GM18498 (cell line): ENCODE measurements at regions not wholly inside any gene's neighbourhood (a gene's known extent, or its start where the extent isn't known, plus 50 kb on each side); places are given as distances from the start of the nearest gene placed in this dataset.
"Not testable (repeated sequence)": the region's sequence is repeated elsewhere in the genome, so short reads cannot be mapped to it uniquely, and the experiment has no call there.

ENCODE experiments used
- ATAC-seq: cut with Tn5 transposase; IDR thresholded peaks from one replicate; pipeline ENCODE4 v1.9.1; 2021; ENCODE audit warnings: mild to moderate bottlenecking, moderate library complexity; ENCODE audit not compliant: unreplicated experiment

GRCh38 chr17:71055128-71055527 lies 885.8 kb downstream of the KCNJ2 start:
- no peak for ATAC-seq

DNA sequence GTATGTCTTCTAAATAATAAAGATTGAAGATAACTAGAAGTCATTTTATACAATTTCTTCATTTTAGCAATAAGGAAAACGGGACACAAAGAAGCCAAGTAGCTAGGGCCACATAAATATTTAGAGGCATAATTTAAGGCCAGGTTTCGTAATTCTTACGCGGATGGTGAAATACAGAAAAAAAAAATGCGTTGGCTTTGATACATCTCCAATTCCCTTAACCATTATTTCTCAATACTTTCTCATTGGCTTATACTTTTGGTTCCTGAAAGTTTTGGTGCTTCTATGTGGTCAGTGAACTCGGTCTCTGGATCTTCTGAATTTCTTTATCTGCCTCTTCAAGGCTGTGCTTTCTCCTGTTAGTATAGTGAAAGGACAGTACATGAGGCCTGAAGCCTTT lies 888.1 kb downstream of the KCNJ2 start:
- no peak for ATAC-seq

GRCh38 chr17:71057938-71058337 lies 888.6 kb downstream of the KCNJ2 start:
- no peak for ATAC-seq

DNA sequence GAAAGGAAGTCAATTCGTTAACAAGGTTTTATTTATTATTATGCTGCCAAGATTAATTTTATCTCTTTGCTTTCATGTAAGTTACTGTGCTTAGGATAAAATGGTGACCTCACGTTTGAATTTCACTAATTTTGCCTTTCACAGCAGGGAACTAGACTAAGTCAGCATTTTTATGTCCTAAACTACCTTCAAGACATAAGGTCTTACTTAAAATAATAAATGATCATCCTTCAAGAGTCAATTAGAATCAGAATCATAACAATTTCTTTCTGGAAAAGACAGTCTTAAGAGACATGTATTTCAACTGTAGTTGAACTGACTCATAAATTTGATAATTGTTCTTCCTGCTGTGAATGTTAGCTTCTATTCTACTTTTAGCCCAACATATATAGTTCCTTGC lies 893.8 kb downstream of the KCNJ2 start:
- no peak for ATAC-seq

- no peak for ATAC-seq
Observed at GRCh38 chr17:71063559-71063958, 894.2 kb downstream of the KCNJ2 start.

GRCh38 chr17:71067669-71068407 lies 898.5 kb downstream of the KCNJ2 start:
- ATAC-seq: no peak

- ATAC-seq: no peak
Observed at GRCh38 chr17:71068408-71068750, 899.0 kb downstream of the KCNJ2 start.

GRCh38 chr17:71071041-71071440 lies 901.7 kb downstream of the KCNJ2 start:
- ATAC-seq: no peak

DNA sequence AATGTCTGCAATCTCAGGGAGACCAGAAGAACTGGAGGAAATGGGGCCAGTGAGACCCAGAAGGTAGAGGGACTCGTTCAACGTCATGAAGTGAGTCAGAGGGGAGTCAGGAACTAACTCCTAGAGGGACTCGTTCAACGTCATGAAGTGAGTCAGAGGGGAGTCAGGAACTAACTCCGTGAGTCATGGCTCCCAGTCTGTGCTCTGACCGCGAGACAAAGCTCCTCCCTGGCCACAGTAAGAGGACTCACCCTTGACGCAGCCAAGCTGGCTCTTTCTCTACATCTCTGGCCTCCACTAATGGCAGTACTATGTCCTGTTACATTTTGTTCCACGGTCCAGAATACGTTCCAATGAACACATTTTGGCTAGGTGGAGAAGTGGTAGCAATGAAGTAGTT lies 902.5 kb downstream of the KCNJ2 start:
- no peak for ATAC-seq

DNA sequence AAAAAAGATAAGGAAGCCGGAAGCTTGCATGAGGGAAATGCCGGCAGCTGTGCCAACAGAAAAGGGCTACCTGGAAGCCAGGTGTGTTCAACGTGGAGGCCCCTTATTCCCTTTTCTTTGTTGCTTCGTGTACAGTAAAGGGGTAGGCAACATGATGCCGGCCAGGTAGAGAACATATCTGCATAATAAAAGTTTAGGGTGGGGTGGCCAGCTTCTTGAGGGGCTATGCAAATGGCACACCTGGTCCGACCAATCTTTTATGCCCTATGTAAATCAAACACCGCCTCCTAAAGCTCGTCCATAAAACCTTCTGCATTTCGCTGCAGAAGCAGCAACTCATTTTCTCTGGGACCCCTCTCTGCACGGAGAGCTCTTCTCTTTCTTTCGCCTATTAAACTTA lies 911.6 kb downstream of the KCNJ2 start:
- no peak for ATAC-seq

DNA sequence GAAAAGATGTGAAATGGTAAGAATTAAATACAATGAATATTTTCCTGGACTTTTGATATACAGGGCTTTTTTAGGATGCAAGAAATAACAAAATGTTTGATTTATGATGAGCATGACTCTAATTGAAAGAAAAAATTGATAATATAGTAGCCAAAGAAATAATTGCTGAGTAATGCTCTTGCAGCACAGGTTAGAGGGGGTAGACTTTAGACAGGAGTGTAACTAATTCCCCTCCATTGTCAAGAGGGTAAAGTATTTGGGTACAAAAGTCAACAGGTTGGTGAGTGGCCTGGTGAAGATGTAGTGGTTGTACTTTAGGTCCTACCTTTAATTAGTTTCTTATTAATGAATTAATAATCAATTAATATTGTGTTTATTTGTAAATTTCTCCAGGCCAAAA lies 912.3 kb downstream of the KCNJ2 start:
- no peak for ATAC-seq

- ATAC-seq: no peak
Observed at GRCh38 chr17:71084219-71084618, 914.9 kb downstream of the KCNJ2 start.

- ATAC-seq: no peak
Observed at GRCh38 chr17:71084838-71085237, 915.5 kb downstream of the KCNJ2 start.

DNA sequence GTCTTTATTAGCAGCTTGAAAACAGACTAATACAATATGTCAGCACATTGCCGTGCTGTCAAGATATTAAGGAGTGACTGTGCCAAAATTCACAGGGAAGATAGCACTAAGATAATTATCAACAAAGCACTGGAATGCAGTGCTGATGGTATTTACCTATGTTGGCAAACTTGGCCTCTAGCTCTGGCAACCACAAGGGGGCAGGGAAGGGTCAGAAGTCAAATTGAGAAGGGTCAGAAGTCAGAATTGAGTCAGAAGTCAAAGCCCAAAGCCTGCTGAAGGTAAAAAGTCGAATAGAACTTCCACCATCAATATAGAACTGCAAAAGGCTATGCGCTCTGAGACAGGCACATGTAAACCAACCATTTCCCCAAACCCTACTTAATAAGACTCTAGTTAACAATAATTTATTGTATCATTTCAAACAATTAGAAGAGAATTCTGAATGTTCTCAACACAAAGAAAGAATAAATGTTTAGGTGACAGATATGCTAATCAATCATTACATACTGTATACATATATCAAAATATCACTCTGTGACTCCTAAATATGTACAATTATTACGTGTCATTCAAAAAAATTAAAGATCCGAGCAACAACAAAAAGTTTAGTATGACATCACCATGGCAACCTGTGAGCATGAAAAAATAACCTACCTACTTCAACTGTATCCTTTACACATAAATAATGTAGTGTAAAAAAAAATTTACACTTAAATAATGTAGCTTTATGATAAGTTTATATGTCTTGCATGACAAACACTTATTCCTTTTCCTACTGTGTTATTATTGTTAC lies 916.1 kb downstream of the KCNJ2 start:
- ATAC-seq: no peak

DNA sequence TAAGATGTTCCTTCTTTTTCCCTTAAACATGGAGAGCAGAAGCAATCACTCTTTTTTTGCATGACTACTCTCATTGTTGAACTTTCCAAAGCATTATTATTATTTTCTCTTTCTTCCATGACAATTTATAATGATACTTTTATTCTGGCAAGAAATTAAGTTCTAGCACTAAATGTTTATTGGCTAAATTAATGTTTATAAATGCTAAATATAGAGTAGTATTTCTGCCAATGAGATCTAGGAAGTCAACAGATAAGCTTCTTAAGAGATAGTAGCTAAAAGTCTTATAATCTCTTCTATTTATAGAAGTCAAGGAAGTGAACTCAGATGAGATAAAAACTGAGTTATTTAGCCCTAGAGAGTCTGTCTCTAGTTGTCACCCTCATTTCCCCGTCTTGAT lies 920.1 kb downstream of the KCNJ2 start:
- no peak for ATAC-seq

GRCh38 chr17:71098071-71098470 lies 928.7 kb downstream of the KCNJ2 start:
- no peak for ATAC-seq

- ATAC-seq: no peak
Observed at GRCh38 chr17:71099003-71099714, 929.8 kb downstream of the KCNJ2 start.

- no peak for ATAC-seq
Observed at GRCh38 chr17:71102777-71103176, 933.4 kb downstream of the KCNJ2 start.

DNA sequence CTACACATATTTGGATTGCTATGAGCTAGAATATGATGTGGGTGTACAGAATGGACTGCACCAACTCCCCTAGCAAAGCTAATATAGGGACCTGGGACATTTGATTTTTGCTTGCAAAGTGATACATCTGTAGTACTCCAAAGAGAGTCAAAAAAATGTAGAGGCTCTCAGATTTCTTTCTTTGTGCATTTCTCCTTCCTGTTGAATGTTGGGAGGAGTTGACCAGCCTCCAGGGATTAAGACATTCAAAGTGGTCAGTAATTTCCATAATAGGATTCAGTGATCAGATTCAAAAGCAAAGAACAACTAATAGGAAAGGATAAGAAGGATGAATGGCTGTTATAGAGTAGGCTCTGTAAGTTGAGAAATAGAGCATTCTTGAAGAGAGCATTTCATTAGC lies 934.9 kb downstream of the KCNJ2 start:
- ATAC-seq: no peak

GRCh38 chr17:71106056-71106455 lies 936.7 kb downstream of the KCNJ2 start:
- ATAC-seq: not testable (repeated sequence)

DNA sequence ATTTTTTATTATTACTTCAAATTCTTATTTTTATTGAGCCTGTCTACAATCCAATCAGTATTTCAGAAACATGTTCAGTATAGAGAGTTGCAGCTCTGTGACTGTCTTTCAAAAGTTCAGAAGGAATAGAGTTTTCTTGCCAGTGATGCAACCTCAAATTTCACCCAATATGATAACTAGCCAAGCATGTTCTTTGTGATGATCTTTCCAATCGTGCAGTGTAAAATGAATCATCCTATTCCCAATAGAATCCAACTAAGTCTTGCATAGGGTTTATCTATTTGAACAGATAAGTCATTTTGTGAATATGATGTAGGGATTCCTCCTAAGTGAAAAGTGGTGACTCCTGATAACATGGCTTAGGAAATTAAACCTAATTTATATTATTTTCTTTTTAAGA lies 937.8 kb downstream of the KCNJ2 start:
- ATAC-seq: no peak

DNA sequence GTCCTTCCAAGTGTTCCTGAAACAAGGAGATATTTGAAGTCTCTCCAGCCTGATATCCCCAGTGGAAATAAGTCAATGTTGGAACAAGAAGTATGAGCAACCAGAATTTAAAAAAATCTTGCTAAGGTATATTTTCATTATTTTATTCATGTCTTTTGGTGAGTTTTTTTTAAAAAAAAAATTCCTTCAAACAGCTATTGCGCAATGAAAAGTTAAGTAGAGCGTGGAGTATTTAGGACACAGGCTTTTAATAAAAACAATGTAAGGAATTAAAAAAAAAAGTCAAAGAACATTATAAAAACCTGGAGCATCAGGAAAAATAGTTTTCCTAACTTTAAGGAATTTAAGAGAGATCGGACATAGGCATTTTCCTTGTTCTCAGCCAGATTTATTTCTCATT lies 940.4 kb downstream of the KCNJ2 start:
- ATAC-seq: no peak
